ENCODE measurements at regions not wholly inside any gene's neighbourhood (a gene's known extent, or its start where the extent isn't known, plus 50 kb on each side); places are given as distances from the start of the nearest gene placed in this dataset.

- no peak for TF ChIP-seq TAF1 (IDR thresholded peaks at IDR 0.05; ENCODE audit: low read depth)
- no peak for TF ChIP-seq EP300 (IDR thresholded peaks at IDR 0.05; ENCODE audit: borderline replicate concordance)
- TF ChIP-seq USF1 (IDR thresholded peaks at IDR 0.05) = no peak
- TF ChIP-seq REST (IDR thresholded peaks at IDR 0.05; ENCODE audit: low read depth) = no peak
- TF ChIP-seq RAD21 (IDR thresholded peaks at IDR 0.05; ENCODE audit: low read depth) = no peak
- TF ChIP-seq NFIC (IDR thresholded peaks at IDR 0.05) = no peak
- no peak for TF ChIP-seq TCF12 (IDR thresholded peaks at IDR 0.05; ENCODE audit: low read depth)
- no peak for TF ChIP-seq EGR1 (IDR thresholded peaks at IDR 0.05)
- no peak for TF ChIP-seq ZBTB7A (IDR thresholded peaks at IDR 0.05; ENCODE audit: low read depth)
- no peak for TF ChIP-seq TEAD4 (IDR thresholded peaks at IDR 0.05)
- TF ChIP-seq CREB1 (IDR thresholded peaks at IDR 0.05; ENCODE audit: low read depth) = no peak
- no peak for TF ChIP-seq CEBPB (IDR thresholded peaks at IDR 0.05)
- no peak for TF ChIP-seq YY1 (IDR thresholded peaks at IDR 0.05; ENCODE audit: low read depth)
- TF ChIP-seq MAX (IDR thresholded peaks at IDR 0.05) = no peak
Observed at GRCh38 chr1:230510496-230510895, 84.4 kb upstream of the PGBD5 start.
